ENCODE measurements at regions not wholly inside any gene's neighbourhood (a gene's known extent, or its start where the extent isn't known, plus 50 kb on each side); places are given as distances from the start of the nearest gene placed in this dataset.

GRCh38 chr5:122602700-122603099, 172.2 kb upstream of the SNX2 start:
- no peak for TF ChIP-seq HMBOX1 (IDR thresholded peaks at IDR 0.05)
- TF ChIP-seq THAP12 (CRISPR knock-in tag; IDR thresholded peaks at IDR 0.05): no peak
- no peak for TF ChIP-seq FOXK2 (conservative IDR thresholded peaks at IDR 0.05 in 1 of 2, IDR thresholded peaks at IDR 0.05 in 1 of 2; ENCODE audit: low read depth in 2 of 2)
- TF ChIP-seq ZNF785 (CRISPR knock-in tag; IDR thresholded peaks at IDR 0.05): no peak
- TF ChIP-seq ZNF217 (CRISPR knock-in tag; IDR thresholded peaks at IDR 0.05): no peak
- no peak for TF ChIP-seq NR2C2 (CRISPR knock-in tag; IDR thresholded peaks at IDR 0.05)
- TF ChIP-seq NR2C2 (tag; IDR thresholded peaks at IDR 0.05): no peak
- TF ChIP-seq POLR2AphosphoS5 (IDR thresholded peaks at IDR 0.05; ENCODE audit: control insufficient read depth, insufficient read depth, low read depth, low read length): no peak
- no peak for TF ChIP-seq ATF3 (IDR thresholded peaks at IDR 0.05)
- TF ChIP-seq ATF3 (CRISPR knock-in tag; conservative IDR thresholded peaks at IDR 0.05): no peak
- no peak for TF ChIP-seq ATF1 (CRISPR knock-in tag; IDR thresholded peaks at IDR 0.05)
- no peak for TF ChIP-seq ATF1 (tag; IDR thresholded peaks at IDR 0.05)
